Mesothelial cell of epicardium (in vitro differentiated cells): ENCODE measurements at regions not wholly inside any gene's neighbourhood (a gene's known extent, or its start where the extent isn't known, plus 50 kb on each side); places are given as distances from the start of the nearest gene placed in this dataset.
"Not testable (repeated sequence)": the region's sequence is repeated elsewhere in the genome, so short reads cannot be mapped to it uniquely, and the experiment has no call there.

Experiments
- DNase-seq, 2 experiments: peaks; one replicate each; pipeline ENCODE4 v3.0.0; 2021; ENCODE audit warnings: low spot score in 2 of 2; ENCODE audit not compliant: unreplicated experiment in 2 of 2
- H3K27ac Mint-ChIP-seq: 2 replicates; pipeline ENCODE4 v1.8.0; 2021; ENCODE audit warnings: mixed read lengths
- H3K27me3 Mint-ChIP-seq: 2 replicates; pipeline ENCODE4 v1.8.0; 2021; ENCODE audit warnings: low read depth, mixed read lengths
- H3K36me3 Mint-ChIP-seq: 2 replicates; pipeline ENCODE4 v1.8.0; 2021; ENCODE audit warnings: mixed read lengths
- H3K4me1 Mint-ChIP-seq: 2 replicates; pipeline ENCODE4 v1.8.0; 2021; ENCODE audit warnings: mixed read lengths
- H3K4me3 Mint-ChIP-seq: 2 replicates; pipeline ENCODE4 v1.8.0; 2021; ENCODE audit warnings: mild to moderate bottlenecking, moderate library complexity, mixed read lengths
- H3K9me3 Mint-ChIP-seq: 2 replicates; pipeline ENCODE4 v1.8.0; 2021; ENCODE audit warnings: mixed read lengths
- CTCF ChIP-seq: fragments of 200-600 bp; sonication (generic); IDR thresholded peaks from one replicate; pipeline ENCODE4 v1.5.0; 2021; ENCODE audit warnings: antibody characterized with exemption; ENCODE audit not compliant: unreplicated experiment

GRCh38 chr6:4259391-4259790, 124.0 kb upstream of the ECI2 start:
- no peaks in the 10 kb centered on the region for H3K27me3 Mint-ChIP-seq
- H3K4me3 Mint-ChIP-seq: no peak overlapping the region
- peak overlapping the region; percentile 27 for H3K27ac Mint-ChIP-seq
- peaks cover 44% of the 10 kb centered on the region for H3K4me1 Mint-ChIP-seq
- no peak for DNase-seq
- H3K36me3 Mint-ChIP-seq: no peaks in the 10 kb centered on the region
- no peaks in the 10 kb centered on the region for H3K9me3 Mint-ChIP-seq
- TF ChIP-seq CTCF: no peak

- no peak overlapping the region for H3K27ac Mint-ChIP-seq
- H3K9me3 Mint-ChIP-seq: no peaks in the 10 kb centered on the region
- H3K27me3 Mint-ChIP-seq: no peaks in the 10 kb centered on the region
- no peak for TF ChIP-seq CTCF
- H3K4me1 Mint-ChIP-seq: peaks cover 50% of the 10 kb centered on the region
- no peak overlapping the region for H3K4me3 Mint-ChIP-seq
- H3K36me3 Mint-ChIP-seq: no peaks in the 10 kb centered on the region
- DNase-seq: no peak
Measured at GRCh38 chr6:4258733-4259132, 123.4 kb upstream of the ECI2 start.

GRCh38 chr6:4256969-4257368, 121.6 kb upstream of the ECI2 start:
- Mint-ChIP-seq H3K36me3 (no peaks in the 10 kb centered on the region), H3K27ac (no peak overlapping the region), H3K4me3 (no peak overlapping the region), H3K4me1 (peaks cover 52% of the 10 kb centered on the region), H3K9me3 (no peaks in the 10 kb centered on the region), H3K27me3 (no peaks in the 10 kb centered on the region)
- TF ChIP-seq CTCF: no peak
- DNase-seq: no peak

GRCh38 chr6:4253604-4254231, 118.3 kb upstream of the ECI2 start:
- Mint-ChIP-seq H3K27ac (peak overlapping the region; percentile 40), H3K9me3 (no peaks in the 10 kb centered on the region), H3K27me3 (no peaks in the 10 kb centered on the region), H3K36me3 (no peaks in the 10 kb centered on the region), H3K4me3 (no peak overlapping the region), H3K4me1 (peaks cover 38% of the 10 kb centered on the region)
- no peak for TF ChIP-seq CTCF
- no peak for DNase-seq

- H3K9me3 Mint-ChIP-seq: peaks cover 12% of the 10 kb centered on the region
- H3K27ac Mint-ChIP-seq: not testable (repeated sequence)
- peaks cover 28% of the 10 kb centered on the region for H3K4me1 Mint-ChIP-seq
Measured at GRCh38 chr6:4252445-4252844, 117.1 kb upstream of the ECI2 start.

GRCh38 chr6:4250645-4251044, 115.3 kb upstream of the ECI2 start:
- DNase-seq: no peak
- peaks cover 19% of the 10 kb centered on the region for H3K4me1 Mint-ChIP-seq
- H3K36me3 Mint-ChIP-seq: peaks cover 7% of the 10 kb centered on the region
- peaks cover 19% of the 10 kb centered on the region for H3K9me3 Mint-ChIP-seq
- H3K4me3 Mint-ChIP-seq: no peak overlapping the region
- H3K27ac Mint-ChIP-seq: no peak overlapping the region
- H3K27me3 Mint-ChIP-seq: no peaks in the 10 kb centered on the region
- no peak for TF ChIP-seq CTCF

More at GRCh38 chr6:4252445-4252844, 117.1 kb upstream of the ECI2 start:
- H3K36me3 Mint-ChIP-seq, H3K27me3 Mint-ChIP-seq, H3K4me3 Mint-ChIP-seq, DNase-seq: not testable (repeated sequence)

- not testable (repeated sequence) for H3K27me3 Mint-ChIP-seq, H3K27ac Mint-ChIP-seq, DNase-seq, H3K4me3 Mint-ChIP-seq, H3K4me1 Mint-ChIP-seq
- H3K36me3 Mint-ChIP-seq: peaks cover 14% of the 10 kb centered on the region
- H3K9me3 Mint-ChIP-seq: peaks cover 61% of the 10 kb centered on the region
Measured at GRCh38 chr6:4243832-4244231, 108.5 kb upstream of the ECI2 start.
